HG02759 (cell line): ENCODE measurements at regions not wholly inside any gene's neighbourhood (a gene's known extent, or its start where the extent isn't known, plus 50 kb on each side); places are given as distances from the start of the nearest gene placed in this dataset.
"Not testable (repeated sequence)": the region's sequence is repeated elsewhere in the genome, so short reads cannot be mapped to it uniquely, and the experiment has no call there.

ENCODE experiments used
- ATAC-seq: cut with Tn5 transposase; IDR thresholded peaks from one replicate; pipeline ENCODE4 v1.9.1; 2021; ENCODE audit warnings: mild to moderate bottlenecking, moderate library complexity; ENCODE audit not compliant: unreplicated experiment

DNA sequence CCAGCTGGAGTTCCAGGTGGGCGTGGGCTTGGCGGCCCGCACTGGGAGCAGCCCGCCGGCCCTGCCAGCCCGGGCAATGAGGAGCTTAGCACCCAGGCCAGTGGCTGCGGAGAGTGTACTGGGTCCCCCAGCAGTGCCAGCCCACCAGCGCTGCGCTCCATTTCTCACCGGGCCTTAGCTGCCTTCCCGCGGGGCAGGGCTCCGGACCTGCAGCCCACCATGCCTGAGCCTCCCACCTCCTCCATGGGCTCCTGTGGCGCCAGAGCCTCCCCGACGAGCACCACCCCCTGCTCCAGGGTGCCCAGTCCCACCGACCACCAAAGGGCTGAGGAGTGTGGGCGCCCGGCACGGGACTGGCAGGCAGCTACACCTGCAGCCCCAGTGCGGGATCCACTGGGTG lies 1075.3 kb downstream of the SI start:
- not testable (repeated sequence) for ATAC-seq

GRCh38 chr3:163983940-163984339 lies 1094.4 kb downstream of the SI start:
- ATAC-seq: no peak

DNA sequence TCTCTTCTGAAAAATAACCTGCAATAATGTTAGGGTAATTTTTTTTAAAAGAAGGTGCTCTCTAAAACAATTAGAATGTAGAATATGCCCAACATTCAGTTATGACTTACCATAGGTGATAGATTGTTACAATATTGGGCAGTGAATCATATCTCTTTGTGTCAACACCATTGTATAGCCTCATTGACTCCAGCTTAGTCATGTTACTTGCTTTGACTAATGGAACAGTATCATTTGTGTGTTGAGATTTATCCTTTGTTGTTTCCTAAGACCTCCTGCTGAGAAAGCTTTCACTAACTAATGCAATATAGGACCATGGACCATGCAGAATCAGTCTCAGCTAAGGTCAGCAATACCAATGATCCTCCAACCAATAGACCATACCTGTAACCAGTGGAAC lies 1106.4 kb downstream of the SI start:
- ATAC-seq: no peak

GRCh38 chr3:163957072-163957471 lies 1121.2 kb downstream of the SI start:
- ATAC-seq: no peak

DNA sequence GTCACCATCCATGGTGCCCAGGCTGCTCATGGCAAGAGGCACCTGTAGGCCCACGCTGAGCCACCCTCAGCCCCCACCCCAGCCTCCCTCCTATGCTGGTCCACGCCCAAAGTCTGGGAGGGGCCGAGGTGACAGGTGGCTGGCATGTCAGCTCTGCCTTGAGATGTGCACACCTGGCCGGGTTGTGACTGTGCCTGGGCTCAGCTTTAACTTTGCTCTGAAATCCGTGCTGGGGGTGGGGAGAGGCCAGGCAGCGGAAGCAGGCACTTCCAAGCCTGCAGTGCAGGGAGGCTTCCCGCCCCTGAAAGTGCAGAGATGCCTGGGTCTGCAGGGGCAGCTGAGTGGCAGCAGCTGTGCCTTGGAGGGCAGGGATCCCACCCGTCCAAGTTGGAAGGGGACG lies 1124.8 kb downstream of the SI start:
- ATAC-seq: no peak

DNA sequence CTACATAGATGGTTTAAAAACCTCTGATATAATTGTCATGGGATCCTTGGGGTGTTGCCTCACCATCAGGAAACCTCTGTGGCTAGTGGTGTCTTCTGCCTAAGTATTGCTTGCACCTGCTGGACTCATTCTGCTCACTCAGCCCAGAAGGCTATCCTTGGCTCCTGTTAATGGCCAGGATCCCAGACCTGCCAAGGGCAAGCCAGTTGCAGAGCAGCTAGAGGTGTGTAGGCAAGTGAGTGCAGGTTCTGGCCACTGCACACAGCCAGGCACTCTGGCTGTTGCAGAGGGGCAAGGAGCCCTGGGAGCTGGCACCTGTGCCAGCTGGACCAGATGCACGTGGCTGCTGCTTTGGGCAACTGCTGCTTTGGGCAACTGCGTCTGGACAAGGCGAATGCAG lies 1125.8 kb downstream of the SI start:
- ATAC-seq: no peak

- no peak for ATAC-seq
Measured at GRCh38 chr3:163951397-163951987, 1126.8 kb downstream of the SI start.

- ATAC-seq: no peak
Measured at GRCh38 chr3:163946785-163947184, 1131.5 kb downstream of the SI start.

GRCh38 chr3:163943664-163944063 lies 1134.6 kb downstream of the SI start:
- no peak for ATAC-seq

- no peak for ATAC-seq
Measured at GRCh38 chr3:163939926-163940325, 1138.4 kb downstream of the SI start.

- no peak for ATAC-seq
Measured at GRCh38 chr3:163936543-163936942, 1141.8 kb downstream of the SI start.

DNA sequence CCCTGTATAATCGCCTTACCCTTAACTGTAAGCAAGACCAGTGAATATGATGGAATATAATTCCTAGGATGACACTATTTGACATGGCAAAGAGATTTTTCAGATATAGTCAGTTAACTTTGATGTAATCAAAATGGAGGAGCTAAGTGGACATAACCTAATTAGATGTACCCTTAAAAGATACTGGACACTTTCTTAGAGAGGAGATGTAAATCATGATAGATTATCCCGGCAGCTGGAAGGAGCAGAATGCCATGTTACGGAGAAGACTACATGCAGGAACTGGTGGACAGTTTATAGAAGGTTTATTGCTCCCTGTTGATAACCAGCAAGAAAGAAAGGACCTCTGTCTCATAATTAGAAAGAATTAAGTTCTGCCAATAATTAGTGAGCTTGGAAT lies 1142.9 kb downstream of the SI start:
- ATAC-seq: no peak

- ATAC-seq: no peak
Measured at GRCh38 chr3:163929069-163929652, 1149.1 kb downstream of the SI start.

- ATAC-seq: no peak
Measured at GRCh38 chr3:163927521-163927920, 1150.8 kb downstream of the SI start.

DNA sequence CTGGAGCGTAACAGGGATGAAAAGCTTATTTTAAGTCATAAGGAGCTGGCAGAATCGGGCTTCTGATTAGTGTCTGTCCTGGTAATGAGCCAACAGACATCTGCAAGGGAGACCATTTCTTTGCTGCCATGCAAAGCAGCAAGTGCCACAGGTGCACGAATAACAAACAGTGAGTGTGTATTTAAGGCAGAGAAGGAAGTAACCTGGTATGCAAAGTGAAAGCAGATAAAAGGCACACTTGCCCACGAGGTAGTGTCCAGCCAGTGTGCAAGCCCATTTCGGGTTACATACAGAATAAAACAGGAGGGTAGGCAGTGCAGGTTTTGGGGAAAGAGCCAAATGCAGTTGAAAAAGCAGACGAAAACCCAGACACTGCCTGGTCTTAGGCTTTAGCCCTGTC lies 1153.7 kb downstream of the SI start:
- ATAC-seq: no peak

DNA sequence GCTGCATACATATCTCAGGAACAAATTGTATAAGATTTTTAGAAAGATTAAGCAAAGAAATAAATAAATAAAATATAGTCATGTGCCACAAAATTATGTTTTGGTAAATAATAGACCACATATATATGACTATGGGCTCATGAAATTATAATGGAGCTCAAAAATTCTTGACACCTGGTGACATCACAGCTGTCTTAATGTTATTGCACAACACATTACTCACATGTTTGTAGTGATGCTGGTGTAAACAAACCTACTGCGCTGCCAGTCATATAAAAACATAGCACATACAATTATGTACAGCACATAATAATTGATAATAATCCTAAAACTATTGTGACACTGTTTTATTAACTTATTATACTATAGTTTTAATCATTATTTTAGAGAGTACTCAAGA lies 1159.1 kb downstream of the SI start:
- no peak for ATAC-seq

DNA sequence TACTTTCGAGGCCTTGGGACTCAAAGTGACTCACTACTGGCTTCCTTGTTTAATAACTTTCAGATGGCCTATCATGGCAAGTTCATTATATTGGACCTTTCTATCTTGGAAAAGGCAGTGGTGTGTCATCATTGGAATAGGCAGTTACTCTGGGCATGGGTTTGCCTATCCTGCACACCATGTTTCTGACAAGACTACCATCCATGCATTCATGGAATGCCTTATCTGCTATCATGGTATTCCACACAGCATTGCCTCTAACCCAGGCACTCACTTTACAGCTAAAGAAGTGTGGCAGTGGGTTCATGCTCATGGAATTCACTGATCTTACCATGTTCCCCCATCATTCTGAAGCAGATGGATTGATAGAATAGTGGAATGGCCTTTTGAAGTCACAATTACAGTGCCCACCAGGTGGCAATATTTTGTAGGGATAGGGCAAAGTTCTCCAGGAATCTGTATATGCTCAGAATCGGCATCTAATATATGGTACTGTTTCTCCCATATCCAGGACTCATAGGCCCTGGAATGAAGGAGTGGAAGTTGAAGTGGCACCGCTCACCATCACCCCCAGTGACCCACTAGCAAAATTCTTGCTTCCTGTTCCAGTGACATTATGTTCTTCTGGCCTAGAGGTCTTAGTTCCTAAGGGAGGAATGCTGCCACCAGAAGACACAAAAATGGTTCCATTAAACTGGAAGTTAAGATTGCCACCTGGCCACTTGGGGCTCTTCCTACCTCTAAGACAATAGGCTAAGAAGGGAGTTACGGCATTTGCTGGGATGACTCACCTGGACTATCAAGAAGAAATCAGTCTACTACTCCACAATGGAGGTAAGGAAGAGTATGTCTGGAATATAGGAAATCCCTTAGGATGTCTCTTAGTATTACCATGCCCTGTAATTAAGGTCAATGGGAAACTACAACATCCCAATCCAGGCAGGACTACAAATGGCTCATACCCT lies 1161.4 kb downstream of the SI start:
- no peak for ATAC-seq

DNA sequence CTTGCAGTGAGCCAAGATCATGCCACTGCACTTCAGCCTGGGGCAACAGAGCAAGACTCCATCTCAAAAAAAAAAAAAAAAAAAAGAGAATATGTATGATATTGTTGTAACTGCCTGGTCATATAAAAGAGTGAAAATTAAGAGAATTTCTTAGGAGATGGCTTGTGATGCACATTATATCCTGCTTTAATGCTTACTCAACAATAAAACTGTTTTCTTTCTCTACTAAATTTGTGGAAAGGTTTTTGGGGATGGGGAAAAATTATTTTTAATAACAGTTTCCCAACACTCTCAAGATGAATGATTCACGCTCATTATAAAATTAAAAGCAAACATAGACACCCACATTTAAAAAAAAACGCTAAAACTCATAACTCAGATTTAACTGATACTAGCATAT lies 1163.0 kb downstream of the SI start:
- ATAC-seq: no peak

- no peak for ATAC-seq
Measured at GRCh38 chr3:163914567-163914966, 1163.7 kb downstream of the SI start.

DNA sequence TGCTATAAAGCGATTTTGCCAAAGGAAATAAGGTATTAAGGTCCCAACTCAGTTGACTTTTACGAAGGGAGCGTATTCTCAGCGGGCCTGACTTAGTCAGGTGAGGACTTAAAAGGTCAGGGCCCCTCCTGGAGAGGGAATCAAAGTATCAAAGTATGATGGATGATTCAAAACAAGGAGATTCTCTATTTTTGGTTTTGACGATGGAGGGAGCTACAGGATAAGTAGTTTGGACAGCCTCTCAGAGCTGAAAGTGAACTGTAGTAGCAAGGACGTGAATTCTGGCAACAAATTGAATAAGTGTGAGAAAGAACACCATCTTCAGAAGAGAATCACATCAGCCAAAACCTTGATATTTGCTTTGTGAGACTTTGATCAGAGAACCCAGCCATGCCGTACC lies 1186.5 kb downstream of the SI start:
- ATAC-seq: no peak

GRCh38 chr3:163890661-163891060 lies 1187.6 kb downstream of the SI start:
- ATAC-seq: no peak

- ATAC-seq: no peak
Measured at GRCh38 chr3:163879172-163879571, 1199.1 kb downstream of the SI start.
